Progenitor cell of endocrine pancreas (in vitro differentiated cells): ENCODE measurements at regions not wholly inside any gene's neighbourhood (a gene's known extent, or its start where the extent isn't known, plus 50 kb on each side); places are given as distances from the start of the nearest gene placed in this dataset.
A peak's percentile ranks its signal among the peaks of the same experiment; 100 is the strongest.
"Not testable (repeated sequence)": the region's sequence is repeated elsewhere in the genome, so short reads cannot be mapped to it uniquely, and the experiment has no call there.

Experiments used
- DNase-seq: peaks from one replicate; pipeline ENCODE4 v3.0.0; 2021; ENCODE audit warnings: low spot score; ENCODE audit not compliant: unreplicated experiment
- H3K27ac Mint-ChIP-seq: 2 replicates; pipeline ENCODE4 v1.8.0; 2021; ENCODE audit warnings: mild to moderate bottlenecking, moderate library complexity, mixed read lengths
- H3K27me3 Mint-ChIP-seq: 2 replicates; pipeline ENCODE4 v1.8.0; 2021; ENCODE audit warnings: mixed read lengths
- H3K36me3 Mint-ChIP-seq: 2 replicates; pipeline ENCODE4 v1.8.0; 2022; ENCODE audit warnings: mixed read lengths; ENCODE audit not compliant: insufficient read depth
- H3K4me1 Mint-ChIP-seq: 2 replicates; pipeline ENCODE4 v1.8.0; 2021; ENCODE audit warnings: low read depth, mixed read lengths
- H3K4me3 Mint-ChIP-seq: 2 replicates; pipeline ENCODE4 v1.8.0; 2021; ENCODE audit warnings: low read depth, mild to moderate bottlenecking, moderate library complexity, mixed read lengths
- H3K9me3 Mint-ChIP-seq: 2 replicates; pipeline ENCODE4 v1.8.0; 2021; ENCODE audit warnings: low read depth, mixed read lengths
- TF ChIP-seq, protein P1 (sequence below): fragments of 200-600 bp; sonication (generic); IDR thresholded peaks from one replicate; pipeline ENCODE4 v1.5.0; 2021; ENCODE audit warnings: antibody characterized with exemption, mild to moderate bottlenecking; ENCODE audit not compliant: unreplicated experiment

DNA sequence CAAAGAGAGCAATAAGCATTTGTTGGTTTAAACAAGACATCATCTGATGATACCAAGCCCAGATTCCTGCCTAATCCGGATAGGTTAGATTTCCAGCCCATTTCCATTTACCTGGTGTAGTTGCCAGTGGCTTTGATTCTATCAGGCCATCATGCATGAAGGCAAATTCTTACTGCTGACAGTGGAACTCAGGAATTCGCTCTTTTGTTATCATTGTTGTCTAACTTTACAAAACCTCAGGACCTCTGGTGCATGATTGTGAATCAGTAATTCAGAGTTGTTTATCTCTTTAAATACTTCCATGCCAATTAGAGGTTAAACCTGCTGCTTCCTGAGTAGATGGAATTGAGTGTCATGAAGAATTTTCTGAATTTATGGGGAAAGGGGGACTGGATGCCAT, 76.5 kb downstream of the C9orf152 start:
- TF ChIP-seq, protein P1, sequence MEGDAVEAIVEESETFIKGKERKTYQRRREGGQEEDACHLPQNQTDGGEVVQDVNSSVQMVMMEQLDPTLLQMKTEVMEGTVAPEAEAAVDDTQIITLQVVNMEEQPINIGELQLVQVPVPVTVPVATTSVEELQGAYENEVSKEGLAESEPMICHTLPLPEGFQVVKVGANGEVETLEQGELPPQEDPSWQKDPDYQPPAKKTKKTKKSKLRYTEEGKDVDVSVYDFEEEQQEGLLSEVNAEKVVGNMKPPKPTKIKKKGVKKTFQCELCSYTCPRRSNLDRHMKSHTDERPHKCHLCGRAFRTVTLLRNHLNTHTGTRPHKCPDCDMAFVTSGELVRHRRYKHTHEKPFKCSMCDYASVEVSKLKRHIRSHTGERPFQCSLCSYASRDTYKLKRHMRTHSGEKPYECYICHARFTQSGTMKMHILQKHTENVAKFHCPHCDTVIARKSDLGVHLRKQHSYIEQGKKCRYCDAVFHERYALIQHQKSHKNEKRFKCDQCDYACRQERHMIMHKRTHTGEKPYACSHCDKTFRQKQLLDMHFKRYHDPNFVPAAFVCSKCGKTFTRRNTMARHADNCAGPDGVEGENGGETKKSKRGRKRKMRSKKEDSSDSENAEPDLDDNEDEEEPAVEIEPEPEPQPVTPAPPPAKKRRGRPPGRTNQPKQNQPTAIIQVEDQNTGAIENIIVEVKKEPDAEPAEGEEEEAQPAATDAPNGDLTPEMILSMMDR: no peak
- H3K4me3 Mint-ChIP-seq: no peak overlapping the region
- H3K4me1 Mint-ChIP-seq: peaks cover 7% of the 10 kb centered on the region
- H3K27me3 Mint-ChIP-seq: no peaks in the 10 kb centered on the region
- peaks cover under 1% of the 10 kb centered on the region for H3K36me3 Mint-ChIP-seq
- no peak for DNase-seq
- no peaks in the 10 kb centered on the region for H3K9me3 Mint-ChIP-seq
- H3K27ac Mint-ChIP-seq: no peak overlapping the region

DNA sequence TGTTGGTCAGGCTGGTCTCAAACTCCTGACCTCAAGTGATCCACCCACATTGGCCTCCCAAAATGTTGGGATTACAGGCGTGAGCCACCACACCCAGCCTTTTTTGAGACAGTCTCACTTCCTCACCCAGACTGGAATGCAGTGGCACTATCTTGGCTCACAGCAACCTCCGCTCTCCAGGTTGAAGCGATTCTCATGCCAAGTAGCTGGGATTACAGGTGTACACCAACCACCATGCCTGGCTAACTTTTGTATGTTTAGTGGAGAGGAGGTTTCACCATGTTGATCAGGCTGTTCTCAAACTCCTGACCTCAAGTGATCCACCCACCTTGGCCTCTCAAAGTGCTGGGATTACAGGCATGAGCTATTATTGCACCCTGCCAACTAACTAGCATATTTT, 75.4 kb downstream of the C9orf152 start:
- DNase-seq, H3K27me3 Mint-ChIP-seq, H3K27ac Mint-ChIP-seq, H3K4me1 Mint-ChIP-seq, H3K36me3 Mint-ChIP-seq, H3K9me3 Mint-ChIP-seq, H3K4me3 Mint-ChIP-seq: not testable (repeated sequence)

DNA sequence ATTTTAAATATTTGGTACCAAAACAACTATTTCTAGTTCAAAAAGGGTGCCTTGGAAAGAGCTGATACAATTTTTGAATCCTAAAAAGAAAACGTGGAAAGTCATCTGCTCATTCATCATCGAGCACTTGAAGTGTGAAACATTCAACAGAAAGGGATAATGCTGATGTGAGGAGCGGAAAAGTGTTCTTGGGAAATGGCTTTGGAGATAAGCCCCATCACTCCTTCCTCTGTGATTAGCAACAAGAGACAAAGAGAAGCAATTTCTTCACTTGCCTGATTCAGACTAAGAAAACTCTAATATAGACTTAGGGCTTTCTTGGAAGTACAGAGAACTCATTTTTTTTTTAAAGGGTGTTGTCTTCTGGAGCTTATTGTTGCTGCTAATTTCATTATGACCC, 74.9 kb downstream of the C9orf152 start:
- H3K27me3 Mint-ChIP-seq: no peaks in the 10 kb centered on the region
- H3K36me3 Mint-ChIP-seq: peaks cover 5% of the 10 kb centered on the region
- no peaks in the 10 kb centered on the region for H3K9me3 Mint-ChIP-seq
- TF ChIP-seq, protein P1: no peak
- H3K27ac Mint-ChIP-seq: no peak overlapping the region
- H3K4me1 Mint-ChIP-seq: peaks cover 3% of the 10 kb centered on the region
- no peak for DNase-seq
- no peak overlapping the region for H3K4me3 Mint-ChIP-seq

DNA sequence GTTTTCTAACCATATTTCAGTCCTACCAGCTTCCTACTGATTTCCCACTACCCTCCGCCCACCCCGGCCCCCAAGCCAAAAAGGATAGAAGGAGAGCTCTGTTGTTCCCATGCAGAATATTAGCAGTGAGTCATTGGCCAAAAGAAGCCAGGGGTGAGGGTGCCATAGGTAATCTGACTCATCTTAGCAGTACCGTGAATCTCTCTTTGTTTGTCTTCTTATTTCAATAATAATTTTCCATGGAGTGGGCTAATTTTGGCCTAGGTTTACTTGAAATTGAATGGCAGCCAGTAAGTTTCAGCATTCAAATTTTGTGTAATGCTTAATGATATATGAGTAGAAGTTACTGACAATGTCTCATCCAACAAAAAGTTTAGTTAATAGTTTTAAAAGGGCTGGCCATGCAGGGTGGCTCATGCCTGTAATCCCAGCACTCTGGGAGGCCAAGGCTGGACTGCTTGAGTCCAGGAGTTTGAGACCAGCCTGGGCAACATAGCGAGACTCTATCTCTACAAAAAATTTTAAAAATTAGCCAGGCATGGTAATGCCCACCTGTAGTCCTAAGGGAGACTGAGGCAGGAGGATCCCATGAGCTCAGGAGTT, 74.2 kb downstream of the C9orf152 start:
- H3K27ac Mint-ChIP-seq: no peak overlapping the region
- H3K4me3 Mint-ChIP-seq: no peak overlapping the region
- peaks cover 5% of the 10 kb centered on the region for H3K36me3 Mint-ChIP-seq
- no peak for DNase-seq
- H3K9me3 Mint-ChIP-seq: no peaks in the 10 kb centered on the region
- TF ChIP-seq, protein P1: no peak
- peaks cover 3% of the 10 kb centered on the region for H3K4me1 Mint-ChIP-seq
- no peaks in the 10 kb centered on the region for H3K27me3 Mint-ChIP-seq

DNA sequence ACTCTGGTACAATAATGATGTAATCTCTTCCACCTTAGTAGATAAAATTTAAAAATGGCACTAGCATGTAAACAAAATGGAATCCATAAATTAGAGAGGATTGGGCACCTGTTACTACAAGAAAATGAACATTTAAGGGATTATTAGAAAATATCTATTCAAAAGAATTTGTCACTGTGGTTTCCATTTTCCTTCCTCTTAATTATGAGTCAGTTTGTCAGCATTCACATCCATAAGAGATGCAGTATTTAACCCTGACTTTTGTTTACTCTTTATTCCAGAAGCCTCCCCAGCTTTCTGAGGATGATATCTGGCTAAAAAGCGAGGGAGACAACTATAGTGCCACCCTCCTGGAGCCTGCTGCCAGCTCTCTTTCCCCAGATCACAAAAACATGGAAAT, 72.1 kb downstream of the C9orf152 start:
- no peak for DNase-seq
- peaks cover 9% of the 10 kb centered on the region for H3K36me3 Mint-ChIP-seq
- no peaks in the 10 kb centered on the region for H3K27me3 Mint-ChIP-seq
- no peak overlapping the region for H3K27ac Mint-ChIP-seq
- H3K9me3 Mint-ChIP-seq: no peaks in the 10 kb centered on the region
- H3K4me1 Mint-ChIP-seq: peaks cover 3% of the 10 kb centered on the region
- H3K4me3 Mint-ChIP-seq: no peak overlapping the region
- TF ChIP-seq, protein P1: no peak

DNA sequence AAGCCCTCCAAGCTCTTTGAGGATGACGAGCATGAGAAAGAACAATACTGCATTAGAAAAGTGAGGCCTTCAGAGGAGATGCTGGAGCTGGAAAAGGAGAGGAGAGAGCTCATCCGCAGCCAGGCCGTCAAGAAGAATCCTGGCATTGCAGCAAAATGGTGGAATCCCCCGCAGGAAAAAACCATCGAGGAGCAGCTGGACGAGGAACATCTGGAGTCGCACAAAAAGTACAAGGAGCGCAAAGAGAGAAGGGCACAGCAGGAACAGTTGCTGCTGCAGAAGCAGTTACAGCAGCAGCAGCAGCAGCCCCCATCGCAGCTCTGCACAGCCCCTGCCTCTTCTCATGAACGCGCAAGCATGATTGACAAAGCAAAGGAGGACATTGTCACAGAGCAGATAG, 71.2 kb downstream of the C9orf152 start:
- H3K4me3 Mint-ChIP-seq: no peak overlapping the region
- H3K36me3 Mint-ChIP-seq: peaks cover 9% of the 10 kb centered on the region
- no peaks in the 10 kb centered on the region for H3K27me3 Mint-ChIP-seq
- no peaks in the 10 kb centered on the region for H3K9me3 Mint-ChIP-seq
- no peak for DNase-seq
- peaks cover under 1% of the 10 kb centered on the region for H3K4me1 Mint-ChIP-seq
- TF ChIP-seq, protein P1: no peak
- H3K27ac Mint-ChIP-seq: peak overlapping the region; percentile 47
